ENCODE measurements at regions not wholly inside any gene's neighbourhood (a gene's known extent, or its start where the extent isn't known, plus 50 kb on each side); places are given as distances from the start of the nearest gene placed in this dataset.
A peak's percentile ranks its signal among the peaks of the same experiment; 100 is the strongest.

GRCh38 chr4:81626851-81627250 lies 155.1 kb upstream of the RASGEF1B start:
- no peaks in the 10 kb centered on the region for H3F3A ChIP-seq (ENCODE audit: insufficient read depth, low read length, poor library complexity, severe bottlenecking)
- H3K36me3 ChIP-seq (ENCODE audit: insufficient read depth, low read length): no peaks in the 10 kb centered on the region
- H3K9ac ChIP-seq (ENCODE audit: low read length): no peak overlapping the region
- no peak overlapping the region for H3K4me2 ChIP-seq (ENCODE audit: low read length)
- H3K27ac ChIP-seq (ENCODE audit: low read length): no peak overlapping the region
- H4K20me1 ChIP-seq (ENCODE audit: insufficient read depth): no peaks in the 10 kb centered on the region
- no peaks in the 10 kb centered on the region for H3K9me3 ChIP-seq (ENCODE audit: low read length)
- no peak overlapping the region for H2AFZ ChIP-seq (ENCODE audit: low read depth, low read length)
- no peak for TF ChIP-seq REST (IDR thresholded peaks at IDR 0.05; ENCODE audit: borderline replicate concordance)
- TF ChIP-seq POLR2AphosphoS5 (IDR thresholded peaks at IDR 0.05): no peak
- no peak for TF ChIP-seq CTCF (IDR thresholded peaks at IDR 0.05; ENCODE audit: poor library complexity, severe bottlenecking)
- no peak for TF ChIP-seq TAF1 (IDR thresholded peaks at IDR 0.05; ENCODE audit: low read depth)
- TF ChIP-seq EZH2 (IDR thresholded peaks at IDR 0.05; ENCODE audit: borderline replicate concordance, insufficient read depth, low read length, poor library complexity, severe bottlenecking): no peak
- TF ChIP-seq EP300 (conservative IDR thresholded peaks at IDR 0.05; ENCODE audit: poor library complexity, severe bottlenecking): no peak
- TF ChIP-seq RAD21 (conservative IDR thresholded peaks at IDR 0.05): no peak
- no peak for TF ChIP-seq MXI1 (conservative IDR thresholded peaks at IDR 0.05; ENCODE audit: poor library complexity, severe bottlenecking)
- no peak for TF ChIP-seq SMC3 (conservative IDR thresholded peaks at IDR 0.05; ENCODE audit: poor library complexity)
- H3K79me2 ChIP-seq (replicated peaks; ENCODE audit: insufficient read depth, low read length): no peaks in the 10 kb centered on the region
- H3K27me3 ChIP-seq (ENCODE audit: insufficient read depth, low read depth, low read length): no peaks in the 10 kb centered on the region
- H3K9me2 ChIP-seq (ENCODE audit: insufficient read depth, low read length): no peaks in the 10 kb centered on the region
- no peak overlapping the region for H3K4me3 ChIP-seq (ENCODE audit: low read length)

GRCh38 chr4:81625422-81626417 lies 154.0 kb upstream of the RASGEF1B start:
- Histone ChIP-seq H3K27me3 (ENCODE audit: insufficient read depth, low read depth, low read length) (no peaks in the 10 kb centered on the region), H3K9ac (ENCODE audit: low read length) (no peak overlapping the region), H3K9me3 (ENCODE audit: low read length) (no peaks in the 10 kb centered on the region), H3K36me3 (ENCODE audit: insufficient read depth, low read length) (no peaks in the 10 kb centered on the region), H4K20me1 (ENCODE audit: insufficient read depth) (no peaks in the 10 kb centered on the region), H3K79me2 (replicated peaks; ENCODE audit: insufficient read depth, low read length) (no peaks in the 10 kb centered on the region), H2AFZ (ENCODE audit: low read depth, low read length) (no peak overlapping the region), H3F3A (ENCODE audit: insufficient read depth, low read length, poor library complexity, severe bottlenecking) (no peaks in the 10 kb centered on the region), H3K27ac (ENCODE audit: low read length) (no peak overlapping the region), H3K4me3 (ENCODE audit: low read length) (no peak overlapping the region), H3K4me2 (ENCODE audit: low read length) (no peak overlapping the region), H3K9me2 (ENCODE audit: insufficient read depth, low read length) (no peaks in the 10 kb centered on the region)
- TF ChIP-seq REST (IDR thresholded peaks at IDR 0.05; ENCODE audit: borderline replicate concordance) (no peak), TAF1 (IDR thresholded peaks at IDR 0.05; ENCODE audit: low read depth) (no peak), MXI1 (conservative IDR thresholded peaks at IDR 0.05; ENCODE audit: poor library complexity, severe bottlenecking) (no peak), SMC3 (conservative IDR thresholded peaks at IDR 0.05; ENCODE audit: poor library complexity) (no peak), RAD21 (conservative IDR thresholded peaks at IDR 0.05) (no peak), EZH2 (IDR thresholded peaks at IDR 0.05; ENCODE audit: borderline replicate concordance, insufficient read depth, low read length, poor library complexity, severe bottlenecking) (no peak), POLR2AphosphoS5 (IDR thresholded peaks at IDR 0.05) (peak; percentile 73), EP300 (conservative IDR thresholded peaks at IDR 0.05; ENCODE audit: poor library complexity, severe bottlenecking) (peak; percentile 92), CTCF (IDR thresholded peaks at IDR 0.05; ENCODE audit: poor library complexity, severe bottlenecking) (no peak)
